ENCODE measurements at regions not wholly inside any gene's neighbourhood (a gene's known extent, or its start where the extent isn't known, plus 50 kb on each side); places are given as distances from the start of the nearest gene placed in this dataset.

- ATAC-seq (no peak), DNase-seq (no peak)
- TF ChIP-seq, protein P1, sequence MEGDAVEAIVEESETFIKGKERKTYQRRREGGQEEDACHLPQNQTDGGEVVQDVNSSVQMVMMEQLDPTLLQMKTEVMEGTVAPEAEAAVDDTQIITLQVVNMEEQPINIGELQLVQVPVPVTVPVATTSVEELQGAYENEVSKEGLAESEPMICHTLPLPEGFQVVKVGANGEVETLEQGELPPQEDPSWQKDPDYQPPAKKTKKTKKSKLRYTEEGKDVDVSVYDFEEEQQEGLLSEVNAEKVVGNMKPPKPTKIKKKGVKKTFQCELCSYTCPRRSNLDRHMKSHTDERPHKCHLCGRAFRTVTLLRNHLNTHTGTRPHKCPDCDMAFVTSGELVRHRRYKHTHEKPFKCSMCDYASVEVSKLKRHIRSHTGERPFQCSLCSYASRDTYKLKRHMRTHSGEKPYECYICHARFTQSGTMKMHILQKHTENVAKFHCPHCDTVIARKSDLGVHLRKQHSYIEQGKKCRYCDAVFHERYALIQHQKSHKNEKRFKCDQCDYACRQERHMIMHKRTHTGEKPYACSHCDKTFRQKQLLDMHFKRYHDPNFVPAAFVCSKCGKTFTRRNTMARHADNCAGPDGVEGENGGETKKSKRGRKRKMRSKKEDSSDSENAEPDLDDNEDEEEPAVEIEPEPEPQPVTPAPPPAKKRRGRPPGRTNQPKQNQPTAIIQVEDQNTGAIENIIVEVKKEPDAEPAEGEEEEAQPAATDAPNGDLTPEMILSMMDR (IDR thresholded peaks at IDR 0.05) = no peak
- no peak for TF ChIP-seq POLR2A (IDR thresholded peaks at IDR 0.05)
- H3K9me3 ChIP-seq = no peaks in the 10 kb centered on the region
- no peak overlapping the region for H3K27ac ChIP-seq
- 53 to 75% (median 58%) methylated on average over 1 of the region's 1 CpG for WGBS, 4 donors
- peaks cover 0 to 4% (median 0%) of the 10 kb centered on the region in 9 donors for H3K27me3 ChIP-seq
- intact Hi-C loops (cut with DNase I) = no loop called here
- no peaks in the 10 kb centered on the region for H3K4me1 ChIP-seq
- H3K4me3 ChIP-seq = no peak overlapping the region
- H3K36me3 ChIP-seq = no peaks in the 10 kb centered on the region
Observed at GRCh38 chr13:53216773-53217172, 188.2 kb downstream of the OLFM4 start.

GRCh38 chr13:53217194-53217593 lies 188.6 kb downstream of the OLFM4 start:
- intact Hi-C loops (cut with DNase I) = no loop called here
- Histone ChIP-seq H3K27ac (no peak overlapping the region), H3K36me3 (no peaks in the 10 kb centered on the region), H3K4me1 (no peaks in the 10 kb centered on the region), H3K9me3 (no peaks in the 10 kb centered on the region), H3K4me3 (no peak overlapping the region), H3K27me3 (peaks cover 0 to 2% (median 0%) of the 10 kb centered on the region in 9 donors)
- TF ChIP-seq POLR2A (IDR thresholded peaks at IDR 0.05) = no peak
- TF ChIP-seq, protein P1 (IDR thresholded peaks at IDR 0.05) = no peak
- ATAC-seq (no peak), DNase-seq (no peak)

GRCh38 chr13:53220038-53220437 lies 191.4 kb downstream of the OLFM4 start:
- no peak overlapping the region for H3K4me3 ChIP-seq
- 80 to 85% (median 80%) methylated on average over 3 of the region's 3 CpGs for WGBS, 4 donors
- no peaks in the 10 kb centered on the region for H3K27me3 ChIP-seq
- ATAC-seq (no peak), DNase-seq (no peak)
- H3K36me3 ChIP-seq = no peaks in the 10 kb centered on the region
- intact Hi-C loops (cut with DNase I) = no loop called here
- no peaks in the 10 kb centered on the region for H3K4me1 ChIP-seq
- peaks cover 0 to 17% (median 2%) of the 10 kb centered on the region in 12 donors for H3K9me3 ChIP-seq
- H3K27ac ChIP-seq = no peak overlapping the region
- no peak for TF ChIP-seq POLR2A (IDR thresholded peaks at IDR 0.05)
- TF ChIP-seq, protein P1 (IDR thresholded peaks at IDR 0.05) = no peak

DNA sequence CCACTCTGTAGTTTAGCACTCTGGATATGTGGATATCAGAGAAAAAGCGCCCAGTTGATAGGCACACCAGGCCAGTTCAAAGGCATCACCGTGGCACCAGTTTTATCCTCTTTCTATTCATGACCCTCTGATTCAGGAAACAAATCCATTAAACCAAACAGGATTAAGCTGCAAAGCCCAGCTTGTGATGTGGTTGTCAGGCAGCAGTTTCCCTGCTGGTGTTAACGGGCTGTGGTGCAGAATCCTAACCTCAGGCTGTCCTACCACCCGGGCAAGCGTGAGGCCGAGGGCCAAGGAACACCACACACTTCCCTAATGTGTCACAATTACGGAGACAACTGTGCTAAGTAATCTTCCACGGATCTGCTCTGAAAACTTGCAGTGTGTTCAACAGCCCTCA lies 209.1 kb downstream of the OLFM4 start:
- 27 to 35% (median 30%) methylated on average over 6 to 8 of the region's 8 CpGs for WGBS, 4 donors
- Histone ChIP-seq H3K9me3 (no peaks in the 10 kb centered on the region), H3K4me1 (no peaks in the 10 kb centered on the region), H3K4me3 (no peak overlapping the region), H3K36me3 (no peaks in the 10 kb centered on the region), H3K27me3 (peaks cover 0 to 19% (median 3%) of the 10 kb centered on the region in 9 donors), H3K27ac (no peak overlapping the region)
- intact Hi-C loops (cut with DNase I) = no loop called here
- TF ChIP-seq, protein P1 (IDR thresholded peaks at IDR 0.05) = no peak
- no peak for TF ChIP-seq POLR2A (IDR thresholded peaks at IDR 0.05)
- no peak for DNase-seq
- no peak for ATAC-seq
